ENCODE measurements at regions not wholly inside any gene's neighbourhood (a gene's known extent, or its start where the extent isn't known, plus 50 kb on each side); places are given as distances from the start of the nearest gene placed in this dataset.

GRCh38 chr10:3655528-3655927 is 129.5 kb downstream of the KLF6 start:
- TF ChIP-seq CTCF (IDR thresholded peaks at IDR 0.05) (no peak), POLR2A (IDR thresholded peaks at IDR 0.05) (no peak)
